H1 (cell line): ENCODE measurements at regions not wholly inside any gene's neighbourhood (a gene's known extent, or its start where the extent isn't known, plus 50 kb on each side); places are given as distances from the start of the nearest gene placed in this dataset.

ENCODE experiments used
- CTCF ChIA-PET: fragments of 300-600 bp; sonication (Branson Sonifier 250); formaldehyde crosslinking; loops from one replicate; lab custom pipeline; 2021; ENCODE audit not compliant: partially characterized antibody; lab: Charles Lee
- POLR2A ChIA-PET: fragments of 300-600 bp; sonication (Branson Sonifier 250); formaldehyde crosslinking; loops from one replicate; lab custom pipeline; 2021; ENCODE audit warnings: inconsistent platforms; ENCODE audit not compliant: partially characterized antibody; lab: Charles Lee
- DNase-seq, 2 experiments: peaks; one replicate each; pipeline versions ENCODE4 v3.0.0 to v3.0.0-alpha.2; 2010 to 2022; ENCODE audit warnings: low spot score in 2 of 2, low read depth in 1 of 2, mixed read lengths in 1 of 2
- FAIRE-seq: peaks from 2 replicates; lab custom pipeline; 2011; peaks lifted over from hg19 to GRCh38; lab: Jason Lieb, UNC
- H2AFZ ChIP-seq: 2 replicates; pipeline ENCODE4 v1.8.1; 2012; ENCODE audit warnings: low read length, inconsistent platforms
- H2AK5ac ChIP-seq: 2 replicates; pipeline ENCODE4 v1.6.1; 2013; ENCODE audit warnings: low read depth, low read length
- H2BK120ac ChIP-seq: replicated peaks from 2 replicates; pipeline ENCODE3; 2013; ENCODE audit warnings: low read depth, low read length, inconsistent platforms
- H2BK12ac ChIP-seq: 2 replicates; pipeline ENCODE4 v1.6.1; 2013; ENCODE audit warnings: low read depth, low read length
- H2BK15ac ChIP-seq: 2 replicates; pipeline ENCODE4 v1.6.1; 2013; ENCODE audit warnings: low read length
- H2BK20ac ChIP-seq: 2 replicates; pipeline ENCODE4 v1.6.1; 2013; ENCODE audit warnings: low read length
- H2BK5ac ChIP-seq: 2 replicates; pipeline ENCODE4 v1.6.1; 2013; ENCODE audit warnings: low read depth, low read length
- H3K14ac ChIP-seq: 2 replicates; pipeline ENCODE4 v1.6.1; 2013; ENCODE audit warnings: inconsistent platforms; ENCODE audit not compliant: insufficient read length
- H3K18ac ChIP-seq: 2 replicates; pipeline ENCODE4 v1.6.1; 2013; ENCODE audit warnings: low read length; ENCODE audit errors: extremely low read depth
- H3K23ac ChIP-seq: 2 replicates; pipeline ENCODE4 v1.6.1; 2013; ENCODE audit warnings: inconsistent platforms; ENCODE audit not compliant: insufficient read length
- H3K23me2 ChIP-seq: 2 replicates; pipeline ENCODE4 v1.6.1; 2013; ENCODE audit warnings: low read depth, low read length
- H3K27ac ChIP-seq: 2 replicates; pipeline ENCODE4 v1.6.1; 2011; ENCODE audit warnings: low read depth, low read length, inconsistent platforms
- H3K27me3 ChIP-seq, 4 experiments: replicated peaks in 1 of 4; 1 replicate in 1 of 4; 2 replicates in 3 of 4; pipeline versions ENCODE4 v1.6.1 to v1.8.1; 2011 to 2013; ENCODE audit warnings: low read length in 3 of 4, mild to moderate bottlenecking in 3 of 4, inconsistent platforms in 2 of 4, mixed read lengths in 2 of 4, moderate library complexity in 1 of 4; ENCODE audit not compliant: control insufficient read depth in 3 of 4, insufficient read depth in 3 of 4; ENCODE audit errors: extremely low read depth in 1 of 4
- H3K36me3 ChIP-seq, 4 experiments: 2 replicates each; pipeline versions ENCODE4 v1.6.1 to v1.8.1; 2011 to 2013; ENCODE audit warnings: mild to moderate bottlenecking in 4 of 4, low read length in 3 of 4, moderate library complexity in 2 of 4, control low read depth in 1 of 4, inconsistent platforms in 1 of 4; ENCODE audit not compliant: insufficient read depth in 4 of 4, control insufficient read depth in 2 of 4
- H3K4ac ChIP-seq: replicated peaks from 2 replicates; pipeline ENCODE3; 2013; ENCODE audit warnings: low read length, low read depth, mixed read lengths, inconsistent platforms; ENCODE audit not compliant: insufficient read length
- H3K4me1 ChIP-seq, 4 experiments: replicated peaks in 1 of 4; 1 replicate in 1 of 4; 2 replicates in 3 of 4; pipeline versions ENCODE4 v1.6.1 to v1.8.1; 2011 to 2013; ENCODE audit warnings: low read length in 3 of 4, inconsistent platforms in 2 of 4, mixed read lengths in 1 of 4; ENCODE audit not compliant: insufficient read depth in 4 of 4, control insufficient read depth in 3 of 4
- H3K4me2 ChIP-seq, 2 experiments: 2 replicates each; pipeline versions ENCODE4 v1.6.1 to v1.8.1; 2011 to 2013; ENCODE audit warnings: low read depth in 2 of 2, low read length in 2 of 2, control low read depth in 1 of 2, inconsistent platforms in 1 of 2, mild to moderate bottlenecking in 1 of 2; ENCODE audit not compliant: insufficient read depth in 1 of 2
- H3K4me3 ChIP-seq, 4 experiments: fragments of 200-600, 300-600 bp in 1 of 4; sonication (generic), shearing (Covaris generic), sonication (Bioruptor Twin) in 1 of 4; 2 replicates each; pipeline versions ENCODE4 v1.5.1 to v1.8.1; 2011 to 2016; ENCODE audit warnings: low read length in 4 of 4, low read depth in 3 of 4, control low read depth in 2 of 4, inconsistent platforms in 2 of 4, mild to moderate bottlenecking in 2 of 4, mixed read lengths in 1 of 4, moderate library complexity in 1 of 4; ENCODE audit not compliant: insufficient read depth in 2 of 4; ENCODE audit errors: extremely low read depth in 1 of 4
- H3K56ac ChIP-seq: replicated peaks from 2 replicates; pipeline ENCODE3; 2013; ENCODE audit warnings: low read depth, mild to moderate bottlenecking, mixed read lengths, low read length, inconsistent platforms; ENCODE audit not compliant: insufficient read length
- H3K79me1 ChIP-seq: 2 replicates; pipeline ENCODE4 v1.6.1; 2013; ENCODE audit warnings: low read depth, low read length, control low read depth
- H3K79me2 ChIP-seq, 2 experiments: 2 replicates each; pipeline versions ENCODE4 v1.6.1 to v1.8.1; 2012 to 2013; ENCODE audit warnings: low read length in 2 of 2, mild to moderate bottlenecking in 2 of 2, inconsistent platforms in 1 of 2; ENCODE audit not compliant: insufficient read depth in 2 of 2, control insufficient read depth in 1 of 2
- H3K9ac ChIP-seq, 4 experiments: replicated peaks in 1 of 4; 1 replicate in 1 of 4; 2 replicates in 3 of 4; pipeline versions ENCODE4 v1.6.1 to v1.8.1; 2011 to 2013; ENCODE audit warnings: low read depth in 3 of 4, low read length in 3 of 4, control low read depth in 2 of 4, mild to moderate bottlenecking in 2 of 4, moderate library complexity in 2 of 4, inconsistent platforms in 1 of 4; ENCODE audit errors: extremely low read depth in 1 of 4
- H3K9me3 ChIP-seq, 2 experiments: 2 replicates each; pipeline versions ENCODE4 v1.6.1 to v1.8.1; 2012 to 2013; ENCODE audit warnings: mild to moderate bottlenecking in 2 of 2, moderate library complexity in 2 of 2, control low read depth in 1 of 2, inconsistent platforms in 1 of 2, low read depth in 1 of 2, low read length in 1 of 2, mixed read lengths in 1 of 2; ENCODE audit not compliant: insufficient read depth in 2 of 2
- H4K20me1 ChIP-seq, 2 experiments: replicated peaks in 1 of 2; 2 replicates each; pipeline versions ENCODE3 to v1.8.1; 2011 to 2013; ENCODE audit warnings: inconsistent platforms in 2 of 2, low read length in 2 of 2, mild to moderate bottlenecking in 1 of 2; ENCODE audit not compliant: insufficient read depth in 2 of 2, control insufficient read depth in 1 of 2
- H4K5ac ChIP-seq: 2 replicates; pipeline ENCODE4 v1.6.1; 2013; ENCODE audit warnings: low read length, low read depth, mixed read lengths, inconsistent platforms; ENCODE audit not compliant: insufficient read length
- H4K8ac ChIP-seq: 2 replicates; pipeline ENCODE4 v1.8.0; 2013; ENCODE audit warnings: mild to moderate bottlenecking, moderate library complexity, low read length, inconsistent platforms; ENCODE audit not compliant: insufficient read depth; ENCODE audit errors: extremely low read depth
- H4K91ac ChIP-seq: replicated peaks from 2 replicates; pipeline ENCODE3; 2013; ENCODE audit warnings: low read length, mixed read lengths, inconsistent platforms; ENCODE audit not compliant: insufficient read length
- SP4 ChIP-seq: IDR thresholded peaks from 2 replicates; pipeline ENCODE4 v1.6.1; 2012; ENCODE audit warnings: low read length, inconsistent platforms
- WGBS, 2 experiments: shearing (Covaris generic) in 1 of 2; methylation state at CpG; one replicate each; pipeline versions ENCODE4 v1.1.6 to v1.1.7; 2013 to 2015; ENCODE audit warnings: low lambda C conversion rate in 2 of 2, mixed read lengths in 2 of 2, inconsistent platforms in 1 of 2, low coverage in 1 of 2, missing lambda C conversion rate in 1 of 2; ENCODE audit not compliant: insufficient replicate concordance in 2 of 2, insufficient coverage in 1 of 2, insufficient read length in 1 of 2; ENCODE audit errors: extremely low coverage in 1 of 2, missing lambda C conversion rate in 1 of 2; 5-methylcytosine and 5-hydroxymethylcytosine counted together

DNA sequence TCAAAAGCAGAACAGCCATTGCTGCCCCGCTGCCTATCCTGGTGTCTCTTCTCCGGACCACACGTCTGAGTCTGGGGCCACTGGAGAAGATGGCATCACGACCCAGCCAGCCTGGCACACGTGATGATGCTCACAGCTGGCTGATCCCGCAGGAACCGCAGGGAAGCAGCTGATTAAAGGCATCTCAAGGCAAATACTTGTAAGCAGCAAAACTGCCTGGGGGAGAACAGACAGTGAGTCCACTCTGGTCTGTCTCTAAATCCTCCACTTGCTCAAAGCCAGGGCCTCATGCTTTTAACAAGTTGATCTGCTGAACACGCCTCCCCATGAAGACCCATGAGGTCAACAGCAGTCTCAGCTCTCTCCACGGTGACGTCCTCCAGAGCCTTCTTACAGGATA lies 108.6 kb downstream of the BRD1 start:
- Histone ChIP-seq H2BK15ac (no peak overlapping the region), H2BK120ac (no peak overlapping the region), H3K4me2 (no peak overlapping the region), H2BK5ac (no peak overlapping the region), H2BK20ac (no peak overlapping the region), H2BK12ac (no peak overlapping the region), H4K20me1 (peaks cover 0 to 4% of the 10 kb centered on the region in 2 experiments), H3K79me2 (no peaks in the 10 kb centered on the region), H3K9ac (no peak overlapping the region), H3K27ac (no peak overlapping the region), H3K36me3 (no peaks in the 10 kb centered on the region), H3K4me3 (no peak overlapping the region), H3K14ac (no peak overlapping the region), H3K56ac (no peak overlapping the region), H2AK5ac (no peak overlapping the region), H3K18ac (no peak overlapping the region), H3K9me3 (no peaks in the 10 kb centered on the region), H4K91ac (no peak overlapping the region), H3K23ac (no peak overlapping the region), H4K5ac (no peak overlapping the region), H3K79me1 (no peaks in the 10 kb centered on the region), H3K23me2 (no peaks in the 10 kb centered on the region), H4K8ac (no peak overlapping the region), H3K4ac (no peak overlapping the region), H2AFZ (no peak overlapping the region), H3K27me3 (peaks cover 0 to 2% (median 0%) of the 10 kb centered on the region in 4 experiments; a peak in 3 of 7 replicates), H3K4me1 (peaks cover 0 to 5% (median 0%) of the 10 kb centered on the region in 4 experiments; a peak in 2 of 7 replicates)
- 91% methylated on average over 10 of the region's 10 CpGs; no CpG with 5 or more reads in 1 of the 2 experiments for WGBS, 2 experiments
- DNase-seq (no peak), FAIRE-seq (no peak)
- TF ChIP-seq SP4, result no peak
- ChIA-PET POLR2A (interaction anchor here (0.6 kb wide), 1 partner anchor 153 kb away, joined by 3 read pairs; no protein-coding TSS in a partner anchor), CTCF (interaction anchor here (0.8 to 3.3 kb wide), 3 partner anchors 8 to 18 kb away, joined by 3 to 12 read pairs (median 3); no protein-coding TSS in a partner anchor)
